Fibroblast of pulmonary artery (primary cell): ENCODE measurements at regions not wholly inside any gene's neighbourhood (a gene's known extent, or its start where the extent isn't known, plus 50 kb on each side); places are given as distances from the start of the nearest gene placed in this dataset.
A peak's percentile ranks its signal among the peaks of the same experiment; 100 is the strongest.
"Not testable (repeated sequence)": the region's sequence is repeated elsewhere in the genome, so short reads cannot be mapped to it uniquely, and the experiment has no call there.

Source experiments
- DNase-seq: peaks from one replicate; pipeline ENCODE4 v3.0.0-alpha.2; 2010; ENCODE audit warnings: low read depth
- H3K4me3 ChIP-seq: replicated peaks from 2 replicates; pipeline ENCODE4 v1.5.1; 2011; ENCODE audit warnings: low read depth, mild to moderate bottlenecking, control low read depth, low read length, moderate library complexity
- TF ChIP-seq, protein P1 (sequence below): IDR thresholded peaks from 2 replicates; pipeline ENCODE4 v1.5.1; 2011; ENCODE audit warnings: mild to moderate bottlenecking, control low read depth, low read length, inconsistent platforms; ENCODE audit errors: missing control alignments

GRCh38 chr12:14216405-14217294, 148.8 kb upstream of the ATF7IP start:
- H3K4me3 ChIP-seq = peak overlapping the region; percentile 12
- TF ChIP-seq, protein P1, sequence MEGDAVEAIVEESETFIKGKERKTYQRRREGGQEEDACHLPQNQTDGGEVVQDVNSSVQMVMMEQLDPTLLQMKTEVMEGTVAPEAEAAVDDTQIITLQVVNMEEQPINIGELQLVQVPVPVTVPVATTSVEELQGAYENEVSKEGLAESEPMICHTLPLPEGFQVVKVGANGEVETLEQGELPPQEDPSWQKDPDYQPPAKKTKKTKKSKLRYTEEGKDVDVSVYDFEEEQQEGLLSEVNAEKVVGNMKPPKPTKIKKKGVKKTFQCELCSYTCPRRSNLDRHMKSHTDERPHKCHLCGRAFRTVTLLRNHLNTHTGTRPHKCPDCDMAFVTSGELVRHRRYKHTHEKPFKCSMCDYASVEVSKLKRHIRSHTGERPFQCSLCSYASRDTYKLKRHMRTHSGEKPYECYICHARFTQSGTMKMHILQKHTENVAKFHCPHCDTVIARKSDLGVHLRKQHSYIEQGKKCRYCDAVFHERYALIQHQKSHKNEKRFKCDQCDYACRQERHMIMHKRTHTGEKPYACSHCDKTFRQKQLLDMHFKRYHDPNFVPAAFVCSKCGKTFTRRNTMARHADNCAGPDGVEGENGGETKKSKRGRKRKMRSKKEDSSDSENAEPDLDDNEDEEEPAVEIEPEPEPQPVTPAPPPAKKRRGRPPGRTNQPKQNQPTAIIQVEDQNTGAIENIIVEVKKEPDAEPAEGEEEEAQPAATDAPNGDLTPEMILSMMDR = no peak
- DNase-seq = peak; percentile 13

GRCh38 chr12:14219156-14219555, 146.3 kb upstream of the ATF7IP start:
- DNase-seq = no peak
- H3K4me3 ChIP-seq = no peak overlapping the region
- TF ChIP-seq, protein P1 = no peak

DNA sequence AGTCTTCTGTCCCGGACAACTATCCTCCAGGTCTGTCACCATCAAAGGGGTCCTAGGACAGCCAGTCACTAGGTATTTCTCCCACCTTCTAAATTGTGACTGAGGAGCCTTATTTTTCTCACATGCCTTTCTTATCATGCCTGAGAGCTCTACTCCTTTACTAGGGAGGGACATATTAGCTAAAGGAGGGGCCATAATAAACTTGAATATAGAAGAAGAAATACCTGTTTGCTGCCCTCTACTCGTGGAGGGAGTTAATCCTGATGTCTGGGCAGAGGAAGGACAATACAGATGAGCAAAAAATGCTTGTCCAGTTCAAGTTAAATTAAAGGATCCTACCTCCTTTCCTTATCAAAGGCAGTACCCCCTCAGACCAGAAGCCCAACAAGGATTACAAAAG, 145.8 kb upstream of the ATF7IP start:
- not testable (repeated sequence) for H3K4me3 ChIP-seq, DNase-seq

GRCh38 chr12:14225064-14225463, 140.4 kb upstream of the ATF7IP start:
- H3K4me3 ChIP-seq = no peak overlapping the region
- DNase-seq = no peak
- TF ChIP-seq, protein P1 = no peak

- not testable (repeated sequence) for H3K4me3 ChIP-seq, DNase-seq
Measured at GRCh38 chr12:14235176-14235575, 130.3 kb upstream of the ATF7IP start.

GRCh38 chr12:14236641-14237040, 128.8 kb upstream of the ATF7IP start:
- not testable (repeated sequence) for DNase-seq, H3K4me3 ChIP-seq

DNA sequence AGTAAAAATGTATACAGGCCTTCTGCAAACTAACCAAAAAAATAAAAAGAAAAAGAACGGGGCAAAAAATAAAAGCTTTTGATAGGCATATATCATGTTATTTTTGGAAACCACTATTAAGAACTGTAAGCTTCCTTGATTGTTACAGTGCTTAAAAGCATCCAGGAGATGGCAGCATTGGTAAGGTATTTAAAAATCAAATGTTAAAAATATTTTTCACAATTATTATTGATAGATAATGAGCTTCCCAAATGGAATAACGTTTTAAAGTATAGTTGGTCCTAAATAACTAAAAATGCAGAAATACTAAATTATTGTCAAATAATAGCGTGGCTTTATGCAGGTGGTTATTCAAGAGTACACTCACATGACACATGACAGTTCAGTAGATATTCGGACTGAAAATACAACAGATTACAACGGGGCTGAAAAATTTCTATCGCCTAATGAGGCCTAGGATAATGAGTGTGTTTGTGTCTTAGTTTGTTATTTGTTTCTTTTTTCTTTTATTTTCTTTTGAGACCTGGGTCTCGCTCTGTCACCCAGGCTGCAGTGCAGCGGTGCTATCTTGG, 127.2 kb upstream of the ATF7IP start:
- no peak overlapping the region for H3K4me3 ChIP-seq
- peak; percentile 67 for DNase-seq
- TF ChIP-seq, protein P1 = peak; percentile 62

DNA sequence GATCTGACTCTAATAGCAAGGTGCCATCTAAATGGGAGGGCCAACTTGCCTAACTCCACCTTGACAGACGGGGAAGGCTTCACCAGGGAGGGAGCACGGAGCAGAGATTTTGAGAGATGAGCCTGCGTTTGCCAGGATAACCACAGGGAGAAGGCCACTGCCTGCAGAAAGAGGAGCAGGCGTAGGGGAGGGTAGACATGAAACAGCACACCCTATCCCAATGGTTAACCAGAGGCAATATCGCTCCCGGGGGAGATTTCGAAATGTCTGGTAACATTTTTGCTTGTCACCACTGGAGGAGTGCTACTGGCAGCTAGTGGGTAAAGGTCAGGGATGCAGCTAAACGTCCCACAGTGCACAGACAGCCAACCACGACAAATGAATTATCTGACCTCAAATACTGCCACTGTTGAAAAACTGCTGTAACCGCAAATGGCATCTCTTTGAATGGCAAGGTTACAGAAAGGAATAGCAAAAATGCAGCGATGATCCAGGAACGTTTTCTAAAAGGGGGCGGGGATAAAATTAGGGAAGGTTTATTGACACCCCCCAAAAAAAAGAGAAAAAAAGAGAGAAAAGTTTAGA, 126.0 kb upstream of the ATF7IP start:
- peak; percentile 71 for DNase-seq
- H3K4me3 ChIP-seq = no peak overlapping the region

More for the DNA sequence above, 126.0 kb upstream of the ATF7IP start:
- TF ChIP-seq, protein P1 = peak; percentile 7
